Astrocyte of the hippocampus (primary cell): ENCODE measurements at regions not wholly inside any gene's neighbourhood (a gene's known extent, or its start where the extent isn't known, plus 50 kb on each side); places are given as distances from the start of the nearest gene placed in this dataset.

Source experiments
- DNase-seq: peaks from one replicate; pipeline ENCODE4 v3.0.0; 2011; ENCODE audit warnings: low read depth, low spot score

DNA sequence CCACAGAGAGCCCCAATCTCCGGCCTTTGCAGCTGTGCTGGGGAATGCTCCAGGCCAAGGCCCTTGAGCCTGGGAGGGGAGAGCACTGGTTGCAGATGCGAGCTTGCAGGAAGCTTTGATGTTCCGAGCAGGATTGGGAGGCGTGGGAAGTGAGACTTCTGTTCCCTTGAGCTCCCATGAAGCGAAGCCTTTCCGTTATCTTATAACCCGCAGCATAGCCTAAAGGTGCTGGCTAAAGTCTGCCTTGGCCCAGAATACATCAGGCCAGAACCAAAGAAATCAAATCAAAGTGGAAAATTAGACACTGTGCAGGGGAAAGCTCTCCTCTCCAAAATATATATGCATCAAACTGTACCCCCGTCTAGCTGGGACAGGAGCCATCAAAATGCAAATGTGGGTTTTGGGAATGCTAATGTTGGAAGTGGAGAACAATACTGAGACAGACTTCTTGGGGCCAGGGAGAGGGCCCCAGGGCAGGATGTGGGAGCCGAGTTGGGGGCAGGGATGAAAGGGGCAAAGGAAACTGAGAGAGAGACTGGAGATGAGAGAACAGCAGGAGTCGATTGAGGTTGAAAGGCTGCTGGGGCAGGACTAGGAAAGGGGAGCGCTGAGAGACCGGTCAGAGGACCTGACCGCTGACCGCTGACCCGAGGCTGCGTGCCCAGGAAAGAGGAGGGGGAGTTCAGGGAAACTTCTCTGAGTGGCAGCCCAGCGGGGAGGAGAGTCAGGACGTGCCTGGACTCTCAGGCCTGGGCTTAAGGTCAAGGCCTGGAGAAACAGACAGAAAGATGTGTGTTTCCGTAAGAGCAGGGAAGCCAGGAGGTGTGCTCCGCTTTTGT is 152.2 kb upstream of the PARP11 start:
- DNase-seq, result no peak

DNA sequence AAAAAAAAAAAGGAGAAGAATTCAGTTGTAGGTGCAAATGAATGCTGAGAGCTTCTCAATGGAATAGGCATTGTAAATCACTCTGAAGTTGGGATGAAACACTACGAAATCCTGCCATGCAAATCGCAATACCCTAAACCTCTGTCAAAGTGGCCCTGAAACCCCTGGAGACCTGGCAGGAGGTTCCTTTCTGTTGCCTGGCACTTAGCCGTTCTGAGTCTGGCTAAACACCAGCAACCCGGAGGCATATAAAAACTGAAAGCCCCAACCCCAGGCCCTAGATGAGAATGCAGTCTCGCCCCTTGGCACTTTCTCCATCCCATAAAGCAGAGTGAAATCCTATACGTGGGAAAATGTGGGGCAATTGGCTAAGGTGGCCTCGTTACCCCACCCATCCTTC is 151.5 kb upstream of the PARP11 start:
- DNase-seq, result no peak

DNA sequence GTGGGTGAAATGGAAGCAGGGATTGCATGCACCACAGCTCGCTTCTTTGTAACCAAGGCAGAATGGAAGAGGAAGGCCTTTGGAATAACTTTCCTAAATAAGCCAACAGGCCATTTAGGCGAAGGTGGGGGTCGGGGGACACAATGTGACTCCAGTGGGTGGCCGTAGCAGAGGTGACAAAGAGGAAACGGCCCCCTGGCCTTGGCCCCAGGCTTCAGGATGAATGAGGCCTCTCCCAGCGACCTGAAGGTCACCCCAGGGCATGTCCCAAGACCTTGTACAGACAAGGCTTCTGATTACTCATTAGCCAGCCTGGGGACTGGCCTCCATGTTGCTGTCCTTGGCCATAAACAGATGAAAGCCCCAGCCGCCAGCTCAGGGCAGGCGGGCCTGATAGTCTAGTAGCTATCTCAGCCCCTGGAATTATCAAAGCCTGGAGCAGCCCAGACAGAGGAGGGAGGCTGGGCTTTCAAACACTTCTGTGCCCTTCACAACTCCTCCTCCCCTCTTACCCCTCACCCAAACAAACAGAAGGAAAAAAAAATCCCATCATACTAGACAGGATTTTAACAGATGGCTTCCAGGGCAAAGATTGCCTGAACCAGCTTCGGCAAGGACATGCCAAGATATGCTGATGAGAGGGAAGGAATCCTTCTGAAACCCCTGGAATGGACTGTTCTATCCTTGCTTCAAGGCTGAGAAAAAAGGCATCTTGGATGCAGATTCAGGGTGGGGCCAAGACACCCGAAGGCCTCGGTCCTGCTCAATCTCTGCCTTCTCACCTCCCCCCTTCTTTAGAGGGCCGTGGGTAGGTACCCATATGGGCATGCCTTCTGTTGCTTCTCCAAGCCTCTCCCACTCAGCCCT is 142.3 kb upstream of the PARP11 start:
- no peak for DNase-seq

- DNase-seq, result no peak
Observed at GRCh38 chr12:4014858-4015224, 141.6 kb upstream of the PARP11 start.

DNA sequence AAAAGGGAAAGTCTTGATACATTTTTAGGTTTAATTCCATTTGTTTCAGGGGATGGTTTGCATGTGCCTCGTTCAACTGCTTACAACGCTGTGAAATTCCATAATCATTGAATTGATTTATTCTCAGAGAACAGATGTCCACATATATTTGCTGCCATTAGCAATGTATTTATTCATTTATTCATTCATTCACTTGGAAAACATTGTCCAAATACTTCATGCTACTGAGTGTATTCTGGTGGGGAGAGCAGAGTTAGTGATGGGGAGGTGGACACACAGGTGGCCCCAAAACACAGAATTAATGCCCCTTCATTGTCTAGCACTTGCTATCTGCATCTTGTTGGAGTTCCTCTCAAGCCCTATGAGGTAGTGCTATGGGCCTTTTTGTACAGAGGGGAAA is 141.2 kb upstream of the PARP11 start:
- no peak for DNase-seq

DNA sequence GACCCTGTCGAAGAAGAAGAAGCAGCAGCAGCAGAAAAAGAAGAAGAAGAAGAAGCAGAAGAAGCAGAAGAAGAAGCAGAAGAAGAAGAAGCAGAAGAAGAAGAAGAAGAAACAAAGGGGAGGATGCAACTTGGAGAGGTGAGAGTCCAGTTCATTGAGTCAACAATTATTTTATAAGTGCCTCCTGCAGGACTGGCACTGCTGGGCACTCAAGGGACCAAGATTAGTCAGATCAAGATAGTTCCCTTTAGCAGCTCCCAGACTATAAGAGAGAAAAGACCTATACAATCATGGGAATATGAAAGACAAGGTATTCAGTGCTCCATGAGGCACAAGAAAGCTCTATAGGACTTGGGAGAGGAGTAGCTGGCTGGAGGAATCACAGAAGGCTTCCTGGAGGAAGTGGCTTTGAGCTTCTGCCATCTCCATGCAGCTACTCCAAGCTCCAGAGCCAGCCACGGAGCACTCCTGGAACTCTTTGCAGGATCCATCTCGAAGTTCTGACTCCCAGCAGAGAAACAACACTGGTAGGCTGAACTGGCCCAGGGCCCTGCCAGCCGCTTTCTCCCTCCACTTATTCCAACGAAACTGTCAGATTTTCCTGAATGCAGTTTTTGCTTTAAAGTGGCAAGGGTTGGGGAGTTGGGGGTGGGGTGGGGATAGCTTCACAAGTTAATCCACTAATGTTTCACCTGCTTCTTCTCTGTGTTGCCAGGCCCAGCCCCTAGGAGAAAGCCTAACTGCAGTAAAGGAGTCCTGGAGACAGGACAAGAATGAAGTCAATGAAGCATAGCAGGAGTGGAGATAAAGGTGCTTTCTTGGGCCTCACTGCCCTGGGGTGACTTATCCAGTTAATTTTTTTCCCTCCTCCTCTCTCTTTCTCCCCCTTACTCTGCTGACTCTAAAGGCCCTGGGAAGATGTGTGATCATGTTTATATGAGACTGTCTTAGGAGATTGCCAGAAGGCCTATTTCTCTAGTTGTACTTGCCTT is 140.1 kb upstream of the PARP11 start:
- DNase-seq, result peak; percentile 34

- no peak for DNase-seq
Observed at GRCh38 chr12:4012073-4012472, 138.9 kb upstream of the PARP11 start.

- DNase-seq, result peak; percentile 74
Observed at GRCh38 chr12:4011597-4011996, 138.4 kb upstream of the PARP11 start.

DNA sequence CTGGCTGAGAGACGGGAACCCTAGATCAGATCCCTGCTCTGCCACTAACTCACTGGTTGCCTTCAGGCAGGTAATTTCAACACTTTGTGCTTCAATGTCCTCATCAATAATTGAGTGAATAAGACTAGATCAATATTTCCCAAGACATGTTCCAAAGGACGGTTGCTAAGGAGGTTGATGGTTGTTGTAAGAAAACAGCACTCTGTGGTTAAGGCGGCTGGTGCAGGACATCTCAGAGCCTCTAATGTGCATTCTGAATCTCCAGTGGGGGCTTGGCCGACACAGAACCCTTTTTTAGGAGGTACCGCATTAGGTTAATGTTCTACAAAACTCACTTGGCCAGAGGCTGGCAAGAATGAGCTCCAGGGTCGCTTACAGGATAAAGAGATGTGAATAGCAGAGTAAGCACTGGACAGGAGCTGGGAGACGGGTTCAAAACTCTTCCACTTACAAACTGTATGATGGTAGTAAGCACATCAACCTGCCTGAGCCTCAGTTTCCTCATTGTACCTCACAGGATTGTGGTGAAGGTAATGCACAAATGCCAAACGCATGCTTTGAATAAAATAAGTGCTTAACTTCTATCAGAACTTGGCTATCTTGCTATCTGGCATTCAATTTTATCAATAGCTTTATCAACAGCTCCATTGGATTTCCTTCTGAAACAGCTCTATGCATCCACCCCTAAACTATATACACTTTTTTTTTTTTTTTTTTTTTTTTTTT is 136.9 kb upstream of the PARP11 start:
- DNase-seq, result no peak

DNA sequence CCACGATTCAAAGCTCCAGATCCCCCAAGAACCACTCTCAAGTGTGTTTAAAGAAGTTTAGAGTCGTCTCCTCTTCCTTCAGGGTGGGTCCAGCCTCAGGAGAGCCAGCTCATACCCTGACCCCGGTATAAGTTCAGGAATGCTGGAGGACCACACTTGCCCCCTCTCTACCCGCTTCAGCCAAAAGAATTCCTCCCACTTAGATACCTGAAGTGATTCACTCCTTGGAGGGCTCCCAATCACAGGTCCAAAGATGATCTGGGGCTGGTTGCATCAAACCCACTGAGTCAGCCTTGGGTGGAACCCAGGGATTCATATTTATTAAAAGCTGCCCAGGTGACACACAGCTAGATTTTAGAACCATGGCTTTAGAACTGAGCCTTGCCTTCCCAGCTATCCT is 133.5 kb upstream of the PARP11 start:
- DNase-seq, result no peak

DNA sequence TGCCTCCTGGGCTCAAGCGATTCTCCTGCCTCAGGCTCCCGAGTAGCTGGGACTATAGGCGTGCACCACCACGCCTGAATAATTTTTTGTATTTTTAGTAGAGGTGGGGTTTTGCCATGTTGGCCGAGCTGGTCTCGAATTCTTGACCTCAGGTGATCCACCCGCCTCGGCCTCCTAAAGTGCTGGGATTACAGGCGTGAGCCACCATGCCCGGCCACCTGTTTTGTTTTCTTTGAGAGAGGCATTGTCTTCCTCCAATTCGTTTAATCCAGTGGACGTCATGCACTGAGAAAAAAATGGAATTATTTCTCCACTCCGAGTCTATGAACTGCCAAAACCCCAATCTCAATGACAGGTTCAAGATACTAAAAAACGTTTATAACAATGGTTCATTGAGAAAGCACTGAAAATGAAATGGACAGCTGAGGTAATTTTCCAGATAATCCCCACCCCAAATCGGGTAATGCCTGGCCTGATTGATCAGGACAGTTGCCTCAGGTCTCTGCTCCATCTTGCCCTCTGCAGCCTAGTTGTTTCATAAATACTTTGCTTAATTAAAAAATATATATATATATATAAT is 132.7 kb upstream of the PARP11 start:
- no peak for DNase-seq

DNA sequence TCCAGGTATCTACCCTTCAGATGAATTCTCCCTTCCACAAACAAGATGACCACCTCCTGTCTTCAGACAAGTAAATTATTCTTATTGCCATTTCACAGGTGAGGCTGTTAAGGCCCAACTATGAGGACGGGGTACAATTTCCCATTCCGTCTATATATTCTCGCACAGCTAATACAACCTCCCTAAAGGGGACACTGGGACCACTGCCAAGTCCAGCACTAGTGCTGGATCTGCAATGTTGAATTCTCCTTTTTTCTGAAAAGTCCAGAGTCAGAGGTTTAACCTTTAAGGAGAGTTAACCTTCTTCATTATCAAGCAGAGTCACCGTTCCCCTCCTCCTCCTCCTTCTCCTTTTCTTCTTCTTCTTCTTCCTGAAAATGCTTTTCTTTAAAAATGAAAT is 130.4 kb upstream of the PARP11 start:
- no peak for DNase-seq

DNA sequence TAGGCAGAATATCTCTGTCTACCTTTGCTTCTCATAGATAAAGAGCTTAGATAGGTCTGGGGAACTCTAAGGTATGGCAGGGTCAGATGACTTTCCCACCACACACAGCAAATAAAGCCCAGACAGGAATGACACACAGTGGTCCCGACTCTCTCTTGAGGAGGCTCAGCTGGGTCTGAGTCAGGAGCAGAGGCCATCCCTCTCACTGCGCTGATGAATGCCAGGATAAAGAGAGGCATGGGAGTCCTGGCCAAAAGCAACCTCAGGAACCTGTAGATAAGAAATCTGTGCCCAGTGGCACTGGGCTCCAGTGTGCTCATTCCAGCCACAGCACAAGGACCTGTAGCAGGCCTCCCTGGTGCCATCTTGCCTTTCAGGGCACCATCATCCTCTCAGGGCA is 129.4 kb upstream of the PARP11 start:
- DNase-seq, result no peak

DNA sequence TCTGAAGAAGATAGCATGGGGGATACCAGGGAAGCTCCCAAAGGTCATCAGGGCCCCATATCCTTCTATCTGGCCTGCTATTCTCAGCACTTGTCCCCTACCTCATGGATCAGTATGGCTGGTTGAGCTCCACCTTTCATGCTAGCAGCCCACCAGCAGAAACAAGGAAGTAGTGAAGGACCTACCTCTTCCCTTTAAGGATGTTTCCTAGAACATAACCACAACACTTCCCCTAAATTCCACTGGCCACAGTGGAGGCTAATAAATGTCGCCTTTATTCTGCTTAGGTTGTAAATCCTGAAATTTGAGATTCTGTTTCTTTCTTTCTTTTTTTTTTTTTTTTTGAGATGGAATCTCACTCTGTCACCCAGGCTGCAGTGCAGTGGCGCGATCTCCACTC is 128.6 kb upstream of the PARP11 start:
- no peak for DNase-seq

- no peak for DNase-seq
Observed at GRCh38 chr12:4001031-4001430, 127.8 kb upstream of the PARP11 start.

GRCh38 chr12:3999904-4000303 is 126.7 kb upstream of the PARP11 start:
- DNase-seq, result no peak

GRCh38 chr12:3998968-3999792 is 126.0 kb upstream of the PARP11 start:
- no peak for DNase-seq

- no peak for DNase-seq
Observed at GRCh38 chr12:3998397-3998796, 125.2 kb upstream of the PARP11 start.

- no peak for DNase-seq
Observed at GRCh38 chr12:3996322-3996721, 123.1 kb upstream of the PARP11 start.

GRCh38 chr12:3995306-3995705 is 122.1 kb upstream of the PARP11 start:
- no peak for DNase-seq
